ENCODE measurements at regions not wholly inside any gene's neighbourhood (a gene's known extent, or its start where the extent isn't known, plus 50 kb on each side); places are given as distances from the start of the nearest gene placed in this dataset.

- Histone ChIP-seq H3K4me1 (peaks cover 0 to 8% (median 0%) of the 10 kb centered on the region in 9 donors), H3K36me3 (no peaks in the 10 kb centered on the region), H3K27me3 (peaks cover 0 to 56% (median 49%) of the 10 kb centered on the region in 7 donors), H3K4me3 (no peak overlapping the region), H3K9me3 (no peaks in the 10 kb centered on the region), H3K27ac (no peak overlapping the region)
- TF ChIP-seq, protein P1, sequence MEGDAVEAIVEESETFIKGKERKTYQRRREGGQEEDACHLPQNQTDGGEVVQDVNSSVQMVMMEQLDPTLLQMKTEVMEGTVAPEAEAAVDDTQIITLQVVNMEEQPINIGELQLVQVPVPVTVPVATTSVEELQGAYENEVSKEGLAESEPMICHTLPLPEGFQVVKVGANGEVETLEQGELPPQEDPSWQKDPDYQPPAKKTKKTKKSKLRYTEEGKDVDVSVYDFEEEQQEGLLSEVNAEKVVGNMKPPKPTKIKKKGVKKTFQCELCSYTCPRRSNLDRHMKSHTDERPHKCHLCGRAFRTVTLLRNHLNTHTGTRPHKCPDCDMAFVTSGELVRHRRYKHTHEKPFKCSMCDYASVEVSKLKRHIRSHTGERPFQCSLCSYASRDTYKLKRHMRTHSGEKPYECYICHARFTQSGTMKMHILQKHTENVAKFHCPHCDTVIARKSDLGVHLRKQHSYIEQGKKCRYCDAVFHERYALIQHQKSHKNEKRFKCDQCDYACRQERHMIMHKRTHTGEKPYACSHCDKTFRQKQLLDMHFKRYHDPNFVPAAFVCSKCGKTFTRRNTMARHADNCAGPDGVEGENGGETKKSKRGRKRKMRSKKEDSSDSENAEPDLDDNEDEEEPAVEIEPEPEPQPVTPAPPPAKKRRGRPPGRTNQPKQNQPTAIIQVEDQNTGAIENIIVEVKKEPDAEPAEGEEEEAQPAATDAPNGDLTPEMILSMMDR (IDR thresholded peaks at IDR 0.05) = no peak
- no peak for ATAC-seq
- WGBS, 2 donors = 89 to 93% methylated on average over 15 of the region's 15 CpGs
- intact Hi-C loops (cut with DNase I) = no loop called here
- no peak for DNase-seq
Observed at GRCh38 chr16:86052115-86052670, 153.2 kb downstream of the IRF8 start.

DNA sequence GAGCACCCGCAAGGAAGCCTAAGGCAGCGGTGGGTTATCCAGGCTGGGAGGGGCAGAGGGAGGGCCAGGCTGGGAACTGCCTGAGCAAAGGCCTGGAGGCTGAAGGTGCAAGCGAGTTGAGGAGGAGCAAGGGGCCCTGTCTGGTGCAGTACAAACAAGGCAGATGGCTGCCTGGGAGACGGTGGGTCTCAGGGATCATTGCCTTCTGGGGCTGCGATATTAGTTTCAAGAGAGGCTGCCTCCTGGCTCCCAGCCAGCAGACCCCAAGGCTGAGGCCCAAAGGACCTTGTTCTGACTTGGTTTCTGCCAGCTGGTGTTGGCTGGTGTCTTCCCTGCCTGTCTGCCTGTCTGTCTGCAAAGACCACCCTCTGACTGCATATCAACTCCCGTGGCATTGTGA lies 154.0 kb downstream of the IRF8 start:
- 92% methylated on average over 6 of the region's 6 CpGs for WGBS, 2 donors
- Histone ChIP-seq H3K9me3 (no peaks in the 10 kb centered on the region), H3K4me1 (peaks cover 0 to 8% (median 0%) of the 10 kb centered on the region in 9 donors), H3K4me3 (no peak overlapping the region), H3K27ac (no peak overlapping the region), H3K27me3 (peaks cover 0 to 49% (median 42%) of the 10 kb centered on the region in 7 donors), H3K36me3 (no peaks in the 10 kb centered on the region)
- TF ChIP-seq, protein P1 (IDR thresholded peaks at IDR 0.05) = no peak
- ATAC-seq (no peak), DNase-seq (no peak)
- intact Hi-C loops (cut with DNase I) = no loop called here

DNA sequence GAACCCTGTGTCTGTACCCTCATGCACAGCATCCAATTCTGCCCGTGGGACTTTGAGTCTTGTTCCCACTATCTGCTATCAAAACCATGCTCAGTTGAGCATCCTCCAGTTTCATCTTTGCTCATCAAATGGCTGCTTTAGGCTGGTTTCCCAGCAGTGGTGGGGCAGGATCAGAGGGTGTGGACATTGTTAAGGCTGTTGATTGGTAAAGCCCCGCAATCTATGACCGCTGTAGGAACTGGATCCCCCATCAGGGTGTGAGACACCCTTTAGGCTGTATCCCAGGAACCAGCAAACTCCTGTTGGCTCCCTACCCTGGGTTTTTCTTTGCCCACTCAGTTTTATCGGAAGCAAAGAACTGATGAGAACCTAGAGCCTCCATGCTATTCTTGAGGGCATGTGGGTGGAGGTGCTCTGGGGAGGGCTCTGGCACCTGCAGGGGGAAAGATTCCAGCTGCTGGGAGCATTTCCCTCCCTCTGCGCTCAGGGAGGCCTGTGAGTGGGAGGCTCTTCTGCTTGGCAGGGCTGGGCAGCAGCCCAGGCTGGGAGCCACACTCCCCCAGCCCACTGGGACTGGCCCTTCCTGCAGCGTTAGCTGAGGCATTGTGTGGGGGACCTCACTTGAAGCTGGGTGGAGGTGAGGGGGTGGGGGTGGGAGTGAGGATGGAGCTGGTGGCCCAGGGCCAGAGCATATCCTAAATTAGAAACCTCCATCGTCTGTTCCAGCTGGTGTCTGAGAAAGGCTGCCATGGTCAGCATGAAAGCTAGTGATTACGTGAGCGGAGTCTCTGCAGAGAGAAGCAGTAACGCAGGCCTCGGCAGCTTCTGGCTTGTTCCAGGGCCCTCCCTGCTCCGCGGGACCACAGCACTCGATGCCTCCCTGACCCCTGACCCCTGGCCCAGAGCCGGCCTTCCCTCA lies 160.6 kb downstream of the IRF8 start:
- Histone ChIP-seq H3K27me3 (peaks cover 0 to 8% (median 0%) of the 10 kb centered on the region in 7 donors), H3K27ac (peak overlapping the region; percentile 3 to 79 (median 64)), H3K4me3 (no peak overlapping the region), H3K9me3 (no peaks in the 10 kb centered on the region), H3K4me1 (peaks cover 0 to 38% (median 28%) of the 10 kb centered on the region in 9 donors), H3K36me3 (no peaks in the 10 kb centered on the region)
- TF ChIP-seq, protein P1 (IDR thresholded peaks at IDR 0.05) = no peak
- ATAC-seq = peak; percentile 84 to 94 (median 90)
- WGBS, 2 donors = 20 to 26% methylated on average over 15 of the region's 15 CpGs
- intact Hi-C loops (cut with DNase I) = no loop called here
- peak; percentile 78 to 86 for DNase-seq

DNA sequence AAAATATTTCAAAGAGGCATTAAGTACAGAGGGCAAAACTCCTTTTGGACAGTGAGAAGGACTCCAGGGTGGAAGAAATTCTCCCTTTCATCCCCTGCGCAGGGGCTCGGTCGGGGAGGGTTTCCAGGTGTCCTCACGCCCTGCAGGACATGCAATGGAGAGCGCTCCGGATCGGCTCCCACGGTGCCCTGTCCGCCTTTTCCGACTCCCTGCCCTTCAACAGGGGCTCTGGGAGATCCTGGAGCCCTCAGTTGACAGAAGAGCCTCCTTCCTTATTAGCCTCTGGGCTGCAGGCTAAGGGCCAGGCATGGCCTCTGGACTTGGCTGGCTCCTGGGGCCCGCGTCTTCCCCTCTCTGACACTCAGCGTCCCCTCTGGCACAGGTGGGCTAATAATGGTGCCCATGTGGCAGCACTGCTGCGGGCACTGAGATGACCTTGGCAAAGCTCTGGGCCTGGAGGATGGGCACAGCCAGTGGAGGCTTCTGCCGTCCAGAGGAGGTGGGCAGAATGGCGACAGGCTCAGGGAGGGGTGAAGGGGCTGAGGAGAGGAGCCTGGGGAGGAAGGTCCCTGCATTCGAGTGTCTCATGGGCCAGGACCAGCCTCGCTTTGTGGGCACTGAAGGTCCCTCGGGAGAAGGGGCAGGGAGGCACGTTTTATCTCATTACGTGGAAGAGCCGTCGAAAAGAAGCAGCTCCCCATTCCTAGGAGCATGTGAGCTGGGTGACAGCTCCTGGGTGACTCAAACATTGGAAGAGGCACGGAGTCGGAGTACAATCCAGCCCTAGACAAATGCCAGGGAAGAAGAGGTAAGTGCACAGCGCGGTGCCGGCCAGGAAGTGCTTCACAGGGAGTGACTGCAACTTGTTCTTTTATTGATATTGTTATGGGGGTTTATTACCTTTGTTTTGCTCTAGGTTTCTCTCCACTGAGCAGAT lies 161.7 kb downstream of the IRF8 start:
- TF ChIP-seq, protein P1 (IDR thresholded peaks at IDR 0.05) = no peak
- ATAC-seq (peak in 1 of 8 donors; percentile 23), DNase-seq (no peak)
- Histone ChIP-seq H3K27ac (peak overlapping the region in 9 of 10 donors; percentile 30 to 79 (median 65)), H3K4me3 (no peak overlapping the region), H3K9me3 (no peaks in the 10 kb centered on the region), H3K27me3 (peaks cover 0 to 17% (median 0%) of the 10 kb centered on the region in 7 donors), H3K4me1 (peaks cover 0 to 38% (median 28%) of the 10 kb centered on the region in 9 donors), H3K36me3 (no peaks in the 10 kb centered on the region)
- intact Hi-C loops (cut with DNase I) = no loop called here
- 81 to 86% methylated on average over 28 of the region's 28 CpGs for WGBS, 2 donors

Measured in heart right ventricle (tissue), 16 donors.